22Rv1 (cell line): ENCODE measurements at regions not wholly inside any gene's neighbourhood (a gene's known extent, or its start where the extent isn't known, plus 50 kb on each side); places are given as distances from the start of the nearest gene placed in this dataset.
A peak's percentile ranks its signal among the peaks of the same experiment; 100 is the strongest.

Source experiments
- H3K27ac ChIP-seq: fragments of 450-650 bp; 2 replicates; pipeline ENCODE4 v1.5.1; 2017
- CTCF ChIP-seq: fragments of 450-650 bp; IDR thresholded peaks from 2 replicates; pipeline ENCODE4 v1.5.1; 2017; ENCODE audit warnings: mild to moderate bottlenecking
- ZFX ChIP-seq: fragments of 450-650 bp; IDR thresholded peaks from 2 replicates; pipeline ENCODE4 v1.6.1; 2017; ENCODE audit warnings: antibody characterized with exemption, borderline replicate concordance

- H3K27ac ChIP-seq, result no peak overlapping the region
- TF ChIP-seq ZFX, result no peak
- no peak for TF ChIP-seq CTCF
Observed at GRCh38 chr7:109059089-109059488, 489.4 kb downstream of the DNAJB9 start.

GRCh38 chr7:109062798-109063197, 493.1 kb downstream of the DNAJB9 start:
- no peak for TF ChIP-seq ZFX
- TF ChIP-seq CTCF, result no peak
- no peak overlapping the region for H3K27ac ChIP-seq

GRCh38 chr7:109073543-109073942, 503.9 kb downstream of the DNAJB9 start:
- no peak overlapping the region for H3K27ac ChIP-seq
- TF ChIP-seq CTCF (no peak), ZFX (no peak)

- TF ChIP-seq CTCF, result no peak
- TF ChIP-seq ZFX, result no peak
- no peak overlapping the region for H3K27ac ChIP-seq
Observed at GRCh38 chr7:109076396-109076972, 506.8 kb downstream of the DNAJB9 start.

GRCh38 chr7:109091042-109091441, 521.4 kb downstream of the DNAJB9 start:
- TF ChIP-seq ZFX, result no peak
- TF ChIP-seq CTCF, result no peak

GRCh38 chr7:109092268-109092667, 522.6 kb downstream of the DNAJB9 start:
- no peak overlapping the region for H3K27ac ChIP-seq

More at GRCh38 chr7:109091042-109091441, 521.4 kb downstream of the DNAJB9 start:
- no peak overlapping the region for H3K27ac ChIP-seq

More at GRCh38 chr7:109092268-109092667, 522.6 kb downstream of the DNAJB9 start:
- TF ChIP-seq ZFX (no peak), CTCF (peak; percentile 37; the same call in 1 of the 2 replicates)
